ENCODE measurements at regions not wholly inside any gene's neighbourhood (a gene's known extent, or its start where the extent isn't known, plus 50 kb on each side); places are given as distances from the start of the nearest gene placed in this dataset.

- no peaks in the 10 kb centered on the region for H3K36me3 ChIP-seq
- ATAC-seq = no peak
These were observed 388.3 kb downstream of the ANXA1 start for GRCh38 chr9:73539881-73540390.

GRCh38 chr9:73541923-73542322 lies 390.3 kb downstream of the ANXA1 start:
- DNase-seq = no peak
- intact Hi-C loops (cut with DNase I) = no loop called here
- H3K4me3 ChIP-seq = no peak overlapping the region
- no peaks in the 10 kb centered on the region for H3K36me3 ChIP-seq
- no peaks in the 10 kb centered on the region for H3K4me1 ChIP-seq
- no peak overlapping the region for H3K27ac ChIP-seq
- no peaks in the 10 kb centered on the region for H3K9me3 ChIP-seq
- no peak for TF ChIP-seq CTCF (IDR thresholded peaks at IDR 0.05)
- no peaks in the 10 kb centered on the region for H3K27me3 ChIP-seq
- no peak for ATAC-seq

More at GRCh38 chr9:73539881-73540390, 388.3 kb downstream of the ANXA1 start:
- no peaks in the 10 kb centered on the region for H3K27me3 ChIP-seq
- no peak for TF ChIP-seq CTCF (IDR thresholded peaks at IDR 0.05)
- intact Hi-C loops (cut with DNase I) = no loop called here
- DNase-seq = no peak
- no peaks in the 10 kb centered on the region for H3K4me1 ChIP-seq
- H3K4me3 ChIP-seq = no peak overlapping the region
- H3K27ac ChIP-seq = no peak overlapping the region
- no peaks in the 10 kb centered on the region for H3K9me3 ChIP-seq

- Histone ChIP-seq H3K27ac (no peak overlapping the region), H3K27me3 (no peaks in the 10 kb centered on the region), H3K9me3 (no peaks in the 10 kb centered on the region), H3K4me3 (no peak overlapping the region), H3K36me3 (no peaks in the 10 kb centered on the region), H3K4me1 (no peaks in the 10 kb centered on the region)
- no peak for TF ChIP-seq CTCF (IDR thresholded peaks at IDR 0.05)
- DNase-seq (no peak), ATAC-seq (no peak)
- intact Hi-C loops (cut with DNase I) = no loop called here
These were observed 392.1 kb downstream of the ANXA1 start for GRCh38 chr9:73543727-73544126.

- Histone ChIP-seq H3K27ac (no peak overlapping the region), H3K9me3 (no peaks in the 10 kb centered on the region), H3K4me1 (no peaks in the 10 kb centered on the region), H3K36me3 (no peaks in the 10 kb centered on the region), H3K4me3 (no peak overlapping the region), H3K27me3 (no peaks in the 10 kb centered on the region)
- ATAC-seq (no peak), DNase-seq (no peak)
- no peak for TF ChIP-seq CTCF (IDR thresholded peaks at IDR 0.05)
- intact Hi-C loops (cut with DNase I) = no loop called here
These were observed 396.5 kb downstream of the ANXA1 start for GRCh38 chr9:73548201-73548600.

GRCh38 chr9:73549991-73550390 lies 398.3 kb downstream of the ANXA1 start:
- ATAC-seq = no peak

More at GRCh38 chr9:73549991-73550390, 398.3 kb downstream of the ANXA1 start:
- Histone ChIP-seq H3K9me3 (no peaks in the 10 kb centered on the region), H3K36me3 (no peaks in the 10 kb centered on the region), H3K4me3 (no peak overlapping the region), H3K27ac (no peak overlapping the region), H3K4me1 (no peaks in the 10 kb centered on the region), H3K27me3 (no peaks in the 10 kb centered on the region)
- no peak for TF ChIP-seq CTCF (IDR thresholded peaks at IDR 0.05)
- no peak for DNase-seq
- intact Hi-C loops (cut with DNase I) = no loop called here

All from left lung (tissue), 4 donors.